ENCODE measurements at regions not wholly inside any gene's neighbourhood (a gene's known extent, or its start where the extent isn't known, plus 50 kb on each side); places are given as distances from the start of the nearest gene placed in this dataset.

- no peak for TF ChIP-seq POLR2A (IDR thresholded peaks at IDR 0.05)
- no peak for TF ChIP-seq EP300 (IDR thresholded peaks at IDR 0.05)
Measured at GRCh38 chr12:78611504-78611903, 253.1 kb upstream of the SYT1 start.
